Thyroid gland (tissue), 4 donors: ENCODE measurements at regions not wholly inside any gene's neighbourhood (a gene's known extent, or its start where the extent isn't known, plus 50 kb on each side); places are given as distances from the start of the nearest gene placed in this dataset.
A peak's percentile ranks its signal among the peaks of the same experiment; 100 is the strongest.
"Not testable (repeated sequence)": the region's sequence is repeated elsewhere in the genome, so short reads cannot be mapped to it uniquely, and the experiment has no call there.

Experiments used
- DNase-seq, 2 donors: peaks; one replicate each; pipeline ENCODE4 v3.0.0-alpha.2; 2019
- H3K27ac ChIP-seq, 3 donors: fragments of 200-600 bp; sonication (generic); 1 replicate in 2 of 3; 2 replicates in 1 of 3; pipeline ENCODE4 v1.5.1; 2016 to 2019; ENCODE audit warnings: mild to moderate bottlenecking in 1 of 3, moderate library complexity in 1 of 3
- H3K27me3 ChIP-seq: fragments of 200-600 bp; sonication (generic); one replicate; pipeline ENCODE4 v1.5.1; 2019
- H3K36me3 ChIP-seq, 2 donors: fragments of 200-600 bp; sonication (generic); one replicate each; pipeline ENCODE4 v1.5.1; 2016 to 2019
- H3K4me1 ChIP-seq, 2 donors: fragments of 200-600 bp; sonication (generic); one replicate each; pipeline ENCODE4 v1.5.1; 2017 to 2019
- H3K4me3 ChIP-seq, 3 donors: fragments of 200-600 bp; sonication (generic); replicated peaks in 1 of 3; 1 replicate in 2 of 3; 2 replicates in 1 of 3; pipeline ENCODE4 v1.5.1; 2016; ENCODE audit warnings: mild to moderate bottlenecking in 1 of 3
- H3K9me3 ChIP-seq: fragments of 200-600 bp; sonication (generic); one replicate; pipeline ENCODE4 v1.5.1; 2017
- POLR2A ChIP-seq, 2 donors: fragments of 450-650 bp; IDR thresholded peaks; one replicate each; pipeline ENCODE4 v1.6.1; 2017; ENCODE audit warnings: antibody characterized with exemption in 2 of 2, mild to moderate bottlenecking in 2 of 2, moderate library complexity in 1 of 2
- WGBS, 2 donors: methylation state at CpG; one replicate each; pipeline ENCODE4 v1.1.5; 2017; 5-methylcytosine and 5-hydroxymethylcytosine counted together
- intact Hi-C: fragments of 100-400 bp; cut with DNase I; formaldehyde crosslinking; loops from one replicate; pipeline ENCODE4 v1.15.1; 2023
- TF ChIP-seq, protein P1 (sequence below), 6 experiments: fragments of 200-600 bp in 3 of 6; fragments of 450-650 bp in 3 of 6; sonication (generic) in 3 of 6; IDR thresholded peaks; one replicate each; pipeline ENCODE4 v1.5.1; 2016 to 2019; ENCODE audit warnings: antibody characterized with exemption in 6 of 6, mild to moderate bottlenecking in 2 of 6, inconsistent platforms in 1 of 6, moderate library complexity in 1 of 6

DNA sequence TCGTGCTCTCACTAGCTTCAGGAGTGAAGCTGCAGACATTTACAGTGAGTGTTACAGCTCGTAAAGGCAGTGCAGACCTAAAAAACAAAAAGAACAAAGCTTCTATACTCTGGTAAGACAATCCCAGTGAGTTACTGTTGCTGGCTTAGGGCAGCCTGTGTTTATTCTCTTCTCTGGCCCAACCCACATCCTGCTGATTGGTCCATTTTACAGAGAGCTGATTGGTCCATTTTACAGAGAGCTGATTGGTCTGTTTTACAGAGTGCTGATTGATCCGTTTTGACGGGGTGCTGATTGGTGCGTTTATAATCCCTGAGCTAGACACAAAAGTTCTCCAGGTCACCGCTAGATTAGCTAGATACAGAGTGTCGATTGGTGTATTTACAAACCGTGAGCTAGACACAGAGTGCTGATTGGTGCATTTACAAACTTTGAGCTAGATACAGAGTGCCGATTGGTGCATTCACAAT, 158.0 kb downstream of the KLRB1 start:
- DNase-seq, intact Hi-C loops, H3K9me3 ChIP-seq, H3K27me3 ChIP-seq, H3K4me1 ChIP-seq, H3K27ac ChIP-seq, H3K4me3 ChIP-seq, H3K36me3 ChIP-seq: not testable (repeated sequence)
- 76 to 84% methylated on average over 9 of the region's 9 CpGs for WGBS, 2 donors

DNA sequence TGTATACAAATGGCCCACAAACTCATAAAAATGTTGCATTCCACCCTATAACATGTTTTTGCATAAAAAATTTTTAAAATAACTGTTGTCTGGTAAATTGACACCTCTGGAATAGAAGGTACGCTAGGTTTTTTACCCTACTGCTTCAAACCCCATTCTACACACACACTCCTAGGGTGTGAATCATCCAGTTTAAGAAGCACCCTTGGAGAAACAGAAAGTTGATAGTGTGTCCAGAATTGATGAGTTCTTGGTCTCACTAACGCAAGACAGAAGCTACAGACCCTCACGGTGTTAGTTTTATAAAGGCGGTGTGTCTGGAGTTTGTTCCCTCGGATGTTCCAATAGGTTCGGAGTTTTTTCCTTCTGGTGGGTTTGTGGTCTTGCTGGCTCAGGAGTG, 158.5 kb downstream of the KLRB1 start:
- intact Hi-C loops: no loop called here
- WGBS, 2 donors: 55 to 76% methylated on average over 6 of the region's 6 CpGs
- no peak for TF ChIP-seq POLR2A (IDR thresholded peaks at IDR 0.05)
- TF ChIP-seq, protein P1, sequence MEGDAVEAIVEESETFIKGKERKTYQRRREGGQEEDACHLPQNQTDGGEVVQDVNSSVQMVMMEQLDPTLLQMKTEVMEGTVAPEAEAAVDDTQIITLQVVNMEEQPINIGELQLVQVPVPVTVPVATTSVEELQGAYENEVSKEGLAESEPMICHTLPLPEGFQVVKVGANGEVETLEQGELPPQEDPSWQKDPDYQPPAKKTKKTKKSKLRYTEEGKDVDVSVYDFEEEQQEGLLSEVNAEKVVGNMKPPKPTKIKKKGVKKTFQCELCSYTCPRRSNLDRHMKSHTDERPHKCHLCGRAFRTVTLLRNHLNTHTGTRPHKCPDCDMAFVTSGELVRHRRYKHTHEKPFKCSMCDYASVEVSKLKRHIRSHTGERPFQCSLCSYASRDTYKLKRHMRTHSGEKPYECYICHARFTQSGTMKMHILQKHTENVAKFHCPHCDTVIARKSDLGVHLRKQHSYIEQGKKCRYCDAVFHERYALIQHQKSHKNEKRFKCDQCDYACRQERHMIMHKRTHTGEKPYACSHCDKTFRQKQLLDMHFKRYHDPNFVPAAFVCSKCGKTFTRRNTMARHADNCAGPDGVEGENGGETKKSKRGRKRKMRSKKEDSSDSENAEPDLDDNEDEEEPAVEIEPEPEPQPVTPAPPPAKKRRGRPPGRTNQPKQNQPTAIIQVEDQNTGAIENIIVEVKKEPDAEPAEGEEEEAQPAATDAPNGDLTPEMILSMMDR (IDR thresholded peaks at IDR 0.05): no peak
- no peak overlapping the region for H3K4me3 ChIP-seq
- no peak for DNase-seq
- H3K4me1 ChIP-seq: no peaks in the 10 kb centered on the region
- H3K9me3 ChIP-seq: no peaks in the 10 kb centered on the region
- no peaks in the 10 kb centered on the region for H3K27me3 ChIP-seq
- H3K27ac ChIP-seq: no peak overlapping the region
- no peaks in the 10 kb centered on the region for H3K36me3 ChIP-seq

DNA sequence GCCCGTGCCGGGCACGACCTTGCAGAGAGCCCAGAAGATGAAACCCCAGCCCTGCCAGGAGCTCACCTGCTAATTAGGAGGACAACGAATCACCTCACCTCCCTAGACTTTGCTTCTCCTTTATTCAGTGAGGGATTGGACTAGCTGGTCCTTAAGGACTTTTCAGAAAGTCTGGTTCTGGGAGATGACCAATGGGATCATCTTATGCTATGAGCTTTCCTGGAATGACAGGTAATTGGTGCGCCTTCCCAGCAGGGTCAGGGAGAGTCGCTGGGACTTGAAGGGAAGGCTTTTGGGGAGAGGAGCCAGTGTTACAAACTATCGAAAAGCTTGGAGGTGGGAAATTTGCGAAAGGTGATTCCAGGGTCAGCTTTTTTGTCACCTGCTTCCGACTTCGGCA, 159.1 kb downstream of the KLRB1 start:
- H3K36me3 ChIP-seq, H3K4me1 ChIP-seq, H3K27me3 ChIP-seq, H3K9me3 ChIP-seq, intact Hi-C loops, H3K27ac ChIP-seq: not testable (repeated sequence)
- H3K4me3 ChIP-seq: peak overlapping the region in 2 of 3 donors; percentile 27 to 41
- 8 to 45% methylated on average over 6 of the region's 10 CpGs for WGBS, 2 donors
- DNase-seq: peak in 1 of 2 donors; percentile 21

DNA sequence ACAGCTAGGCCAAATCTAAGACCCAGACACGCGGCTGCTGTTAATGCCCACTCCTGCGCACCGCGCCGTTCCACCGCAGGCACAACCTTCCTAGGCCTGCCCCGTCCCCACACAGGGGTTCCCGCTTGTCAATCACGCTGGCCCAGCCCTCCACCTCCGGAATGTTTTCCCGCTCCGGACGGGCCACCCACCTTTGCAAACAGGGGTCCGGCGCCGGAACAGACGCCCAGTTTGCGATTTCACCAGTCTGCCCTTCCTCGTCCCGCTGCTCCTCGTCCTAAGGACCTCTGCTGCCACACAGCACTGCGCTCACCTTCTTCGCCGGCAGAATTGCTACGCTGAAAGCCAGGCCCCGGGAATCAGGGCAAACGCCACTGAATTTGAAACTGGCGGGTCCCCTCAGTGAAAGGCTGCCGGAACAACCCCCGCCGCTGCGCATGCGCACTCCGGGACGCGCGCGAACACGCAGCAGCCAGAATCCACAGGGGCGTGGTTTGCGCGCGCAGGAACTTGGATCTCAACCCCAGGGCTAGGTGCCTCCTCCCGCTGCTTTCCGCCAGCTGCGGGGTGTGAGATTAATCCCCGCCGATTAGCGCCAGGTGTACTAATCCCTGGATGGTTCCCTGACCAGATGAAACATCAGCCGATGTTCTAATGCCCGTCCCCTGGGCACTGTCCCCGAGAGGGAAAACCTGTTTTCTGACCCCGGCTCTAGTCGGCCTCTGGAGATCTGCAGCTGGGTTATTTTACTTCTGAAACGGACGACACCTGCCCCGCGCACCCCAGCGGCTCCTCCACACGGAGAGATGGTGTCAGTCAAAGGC, 159.7 kb downstream of the KLRB1 start:
- H3K4me1 ChIP-seq, intact Hi-C loops, H3K27ac ChIP-seq, H3K27me3 ChIP-seq, H3K36me3 ChIP-seq, H3K9me3 ChIP-seq: not testable (repeated sequence)
- 0 to 1% methylated on average over 19 to 31 of the region's 61 CpGs for WGBS, 2 donors
- peak in 1 of 2 donors; percentile 27 for TF ChIP-seq POLR2A (IDR thresholded peaks at IDR 0.05)
- peak overlapping the region in 2 of 3 donors; percentile 41 to 68 for H3K4me3 ChIP-seq
- DNase-seq: peak; percentile 91 to 92

DNA sequence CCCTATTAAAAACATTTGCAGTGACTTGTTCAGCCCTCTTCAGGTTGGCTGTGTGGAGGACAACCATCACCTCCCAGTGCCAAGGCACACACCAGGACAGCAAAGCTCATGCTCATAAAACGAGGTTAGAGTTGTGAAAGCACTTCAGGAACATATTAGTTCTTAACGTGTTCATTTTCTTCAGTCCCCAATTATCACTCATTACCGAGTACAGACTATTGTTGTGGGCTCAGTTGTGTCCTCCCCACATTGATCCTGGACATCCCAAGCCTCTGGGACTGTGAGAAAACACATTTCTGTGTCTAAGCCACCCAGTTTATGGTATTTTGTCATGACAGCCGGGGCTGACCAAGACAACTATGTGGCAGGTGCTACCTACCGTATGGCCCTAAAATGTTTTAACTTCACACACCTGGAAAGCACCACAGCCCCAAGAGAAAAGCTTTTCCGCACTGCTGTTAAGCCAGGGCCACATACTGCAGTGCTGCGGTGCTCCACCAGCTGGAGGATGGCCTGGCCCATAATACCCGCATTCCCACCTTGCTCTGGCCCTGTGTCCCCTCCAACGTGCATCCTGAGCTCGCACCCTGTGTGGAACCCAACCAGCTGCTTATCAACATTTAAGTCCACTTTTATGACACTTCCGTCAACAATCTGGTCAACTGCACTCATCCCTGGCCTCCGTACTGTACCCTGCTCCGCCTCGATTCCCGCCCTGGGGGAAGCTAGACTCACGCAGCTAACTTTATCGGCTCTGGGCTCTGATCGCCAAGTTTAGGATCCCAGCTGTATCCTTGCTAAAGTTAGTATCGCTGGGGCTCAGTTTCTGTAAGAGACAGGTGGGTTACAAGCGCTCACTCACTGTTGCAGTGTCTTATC, 160.6 kb downstream of the KLRB1 start:
- H3K27me3 ChIP-seq, H3K9me3 ChIP-seq, DNase-seq, H3K27ac ChIP-seq, H3K4me1 ChIP-seq, H3K4me3 ChIP-seq, H3K36me3 ChIP-seq, intact Hi-C loops: not testable (repeated sequence)
- WGBS, 2 donors: 21 to 29% methylated on average over 14 to 16 of the region's 20 CpGs

DNA sequence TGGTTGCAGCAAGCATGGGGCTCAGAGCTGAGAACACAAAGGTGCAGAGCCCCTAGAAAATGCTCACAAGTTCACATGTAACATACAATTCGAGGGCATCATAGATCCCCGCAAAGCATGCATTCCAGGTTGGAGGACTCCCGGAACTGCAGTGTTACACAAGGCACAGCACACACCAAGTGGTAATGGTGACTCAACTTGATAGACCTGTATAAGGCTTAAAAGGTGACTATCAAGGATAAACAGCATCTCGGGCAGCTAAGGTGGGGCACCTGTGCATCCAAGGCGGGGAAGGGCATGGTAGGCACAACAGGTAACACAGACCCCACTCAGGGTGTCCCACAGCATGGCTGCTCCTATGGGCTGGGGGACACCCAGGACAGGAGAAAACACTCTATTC, 167.3 kb downstream of the KLRB1 start:
- 92 to 100% methylated on average over 2 to 3 of the region's 5 CpGs for WGBS, 2 donors
- H3K27me3 ChIP-seq, H3K4me3 ChIP-seq, H3K36me3 ChIP-seq, H3K4me1 ChIP-seq, intact Hi-C loops, H3K27ac ChIP-seq, DNase-seq, H3K9me3 ChIP-seq: not testable (repeated sequence)

DNA sequence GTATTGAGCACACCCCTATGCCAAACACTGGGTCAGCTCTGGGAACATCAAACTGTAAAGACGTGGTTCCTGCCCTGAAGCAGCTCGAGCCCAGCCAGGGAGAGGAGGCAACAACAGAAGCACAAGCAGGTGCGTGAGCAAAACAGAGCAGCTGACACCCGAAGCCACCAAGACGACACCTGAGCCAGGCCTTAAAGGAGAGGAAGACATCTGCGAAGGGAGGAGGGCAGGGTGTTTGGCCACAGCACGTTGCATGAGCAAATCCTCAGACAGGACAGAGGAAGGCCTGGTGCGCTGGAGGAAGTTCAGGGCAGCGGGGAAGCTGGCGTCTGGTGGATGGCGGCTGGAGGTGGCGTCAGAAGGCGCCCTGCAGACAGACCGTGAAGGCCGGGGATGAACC, 172.0 kb downstream of the KLRB1 start:
- H3K4me1 ChIP-seq, H3K9me3 ChIP-seq, H3K27ac ChIP-seq, H3K27me3 ChIP-seq, intact Hi-C loops, DNase-seq, H3K36me3 ChIP-seq, H3K4me3 ChIP-seq: not testable (repeated sequence)
- 92 to 97% methylated on average over 4 to 7 of the region's 15 CpGs for WGBS, 2 donors

DNA sequence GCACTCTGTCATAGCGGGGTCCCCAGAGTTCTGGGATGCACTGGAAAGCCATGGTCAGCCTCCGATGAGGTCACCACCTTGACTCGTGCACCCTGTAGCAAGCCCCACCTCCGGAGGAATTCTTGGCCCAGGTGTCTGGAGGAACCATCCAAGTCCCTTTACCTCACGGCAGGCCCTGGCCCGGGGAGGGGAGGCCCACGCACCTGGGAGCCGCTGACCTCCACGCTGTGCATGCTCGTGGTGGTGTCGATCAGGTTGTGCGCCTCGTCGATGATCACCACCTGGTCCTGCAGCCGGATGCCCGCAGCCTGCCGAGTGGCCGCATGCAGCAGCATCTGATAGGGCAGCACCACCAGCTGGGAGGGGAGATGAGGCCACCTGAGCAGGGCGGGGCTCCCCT, 177.3 kb downstream of the KLRB1 start:
- H3K9me3 ChIP-seq, intact Hi-C loops, H3K4me3 ChIP-seq, H3K27ac ChIP-seq, DNase-seq, H3K36me3 ChIP-seq, H3K27me3 ChIP-seq, H3K4me1 ChIP-seq: not testable (repeated sequence)
- 100% methylated on average over 1 of the region's 19 CpGs; no CpG with 5 or more reads in 1 of the 2 donors for WGBS, 2 donors

DNA sequence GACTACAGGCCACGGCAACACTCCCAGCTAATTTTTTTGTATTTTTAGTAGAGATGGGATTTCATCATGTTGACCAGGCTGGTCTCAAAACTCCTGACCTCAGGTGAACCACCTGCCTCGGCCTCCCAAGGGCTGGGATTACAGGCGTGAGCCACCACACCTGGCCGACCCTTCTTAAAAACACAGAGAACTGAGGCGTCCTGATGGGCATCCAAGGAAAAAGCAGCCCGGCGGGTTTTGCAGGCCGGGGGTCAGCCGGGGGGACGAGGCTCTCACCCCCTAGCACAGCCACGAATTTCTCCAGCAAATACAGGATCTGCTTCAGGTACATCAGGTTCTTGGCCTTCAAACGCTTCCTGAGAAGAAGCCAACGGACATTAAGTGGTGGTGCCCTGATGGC, 178.9 kb downstream of the KLRB1 start:
- H3K4me1 ChIP-seq, intact Hi-C loops, DNase-seq, H3K36me3 ChIP-seq, H3K4me3 ChIP-seq, H3K27me3 ChIP-seq, H3K9me3 ChIP-seq, H3K27ac ChIP-seq: not testable (repeated sequence)
- WGBS, 2 donors: 94 to 100% methylated on average over 6 to 11 of the region's 13 CpGs

DNA sequence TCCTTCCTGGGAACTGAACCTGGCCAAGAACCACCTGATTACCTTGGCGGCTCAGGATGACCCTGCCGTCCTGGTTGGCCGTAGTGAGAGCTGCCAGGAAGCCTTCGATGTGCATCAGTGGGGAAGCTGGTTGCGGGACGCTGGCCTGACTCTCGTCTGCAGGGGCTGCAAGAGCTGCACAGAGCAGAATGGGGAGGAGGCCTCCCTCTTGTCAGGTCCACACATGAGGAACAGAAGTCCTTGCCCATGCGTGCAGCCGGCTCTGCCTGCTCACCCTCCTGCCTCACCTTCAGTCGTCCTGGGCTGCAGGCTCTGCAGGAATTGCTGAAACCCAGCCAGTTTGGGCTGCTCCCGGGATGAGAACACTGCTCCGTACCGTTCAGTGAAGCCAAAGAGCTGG, 182.3 kb downstream of the KLRB1 start:
- H3K9me3 ChIP-seq, H3K4me3 ChIP-seq, H3K27me3 ChIP-seq, intact Hi-C loops, H3K27ac ChIP-seq, H3K4me1 ChIP-seq, DNase-seq, H3K36me3 ChIP-seq: not testable (repeated sequence)
- 90% methylated on average over 2 of the region's 13 CpGs; no CpG with 5 or more reads in 1 of the 2 donors for WGBS, 2 donors

DNA sequence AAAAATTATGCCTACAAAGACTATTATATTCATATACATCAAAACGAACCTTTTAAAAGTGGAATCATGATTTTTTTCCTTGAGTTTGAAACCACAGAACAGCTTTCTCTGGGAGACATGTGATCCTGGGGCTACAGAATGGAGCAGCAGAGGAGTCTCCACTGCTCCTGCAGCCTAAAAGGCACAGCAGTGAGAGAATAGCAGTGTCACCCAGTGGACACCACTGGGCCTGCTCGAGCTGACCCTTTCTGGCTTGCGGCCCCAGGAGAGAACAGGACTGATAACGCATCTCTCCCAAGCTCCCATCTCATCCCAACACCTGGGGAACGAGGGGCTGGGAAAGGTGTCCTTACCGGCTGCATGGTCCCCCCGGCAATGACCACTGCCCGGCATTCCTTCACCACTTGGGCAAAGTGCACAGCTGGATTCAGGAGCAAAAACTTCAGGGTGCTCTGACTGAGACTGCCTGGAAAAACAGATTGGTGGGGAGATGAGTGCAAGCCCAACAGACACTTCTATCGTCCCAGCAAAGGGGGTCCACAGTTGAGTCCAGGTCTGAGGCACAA, 183.5 kb downstream of the KLRB1 start:
- H3K27ac ChIP-seq, DNase-seq, H3K4me3 ChIP-seq, H3K36me3 ChIP-seq, H3K4me1 ChIP-seq, H3K27me3 ChIP-seq, H3K9me3 ChIP-seq, intact Hi-C loops: not testable (repeated sequence)
- WGBS, 2 donors: 93 to 97% methylated on average over 7 to 9 of the region's 9 CpGs
